Activated T-helper 1 cell treated with anti-CD3 and anti-CD28 coated beads, Interleukin-12 subunit alpha, Interleukin-12 subunit beta, Interleukin-2, Interleukin-4 antibody, amounts not matched to agents 30 ng/mL and 10 ng/mL and 1 ng/mL, durations not matched to agents 14 hours and 24 hours and 36 hours (primary cell): ENCODE measurements at regions not wholly inside any gene's neighbourhood (a gene's known extent, or its start where the extent isn't known, plus 50 kb on each side); places are given as distances from the start of the nearest gene placed in this dataset.

Source experiments
- DNase-seq: peaks from one replicate; pipeline ENCODE4 v3.0.0; 2021; ENCODE audit warnings: low spot score
- H3K27ac Mint-ChIP-seq: one replicate; pipeline ENCODE4 v1.8.0; 2021; ENCODE audit warnings: mild to moderate bottlenecking, mixed read lengths
- H3K27me3 Mint-ChIP-seq: one replicate; pipeline ENCODE4 v1.8.0; 2022; ENCODE audit warnings: mild to moderate bottlenecking, moderate library complexity, mixed read lengths; ENCODE audit not compliant: insufficient read depth
- H3K36me3 Mint-ChIP-seq: one replicate; pipeline ENCODE4 v1.8.0; 2021; ENCODE audit warnings: low read depth, mixed read lengths
- H3K4me1 Mint-ChIP-seq: one replicate; pipeline ENCODE4 v1.8.0; 2021; ENCODE audit warnings: low read depth, mixed read lengths
- H3K4me3 Mint-ChIP-seq: one replicate; pipeline ENCODE4 v1.8.0; 2021; ENCODE audit warnings: mild to moderate bottlenecking, moderate library complexity, mixed read lengths
- H3K9me3 Mint-ChIP-seq: one replicate; pipeline ENCODE4 v1.8.0; 2021; ENCODE audit warnings: mixed read lengths
- intact Hi-C: fragments of 100-400 bp; cut with micrococcal nuclease; formaldehyde crosslinking; loops from one replicate; pipeline ENCODE4 v1.15.1; 2024

DNA sequence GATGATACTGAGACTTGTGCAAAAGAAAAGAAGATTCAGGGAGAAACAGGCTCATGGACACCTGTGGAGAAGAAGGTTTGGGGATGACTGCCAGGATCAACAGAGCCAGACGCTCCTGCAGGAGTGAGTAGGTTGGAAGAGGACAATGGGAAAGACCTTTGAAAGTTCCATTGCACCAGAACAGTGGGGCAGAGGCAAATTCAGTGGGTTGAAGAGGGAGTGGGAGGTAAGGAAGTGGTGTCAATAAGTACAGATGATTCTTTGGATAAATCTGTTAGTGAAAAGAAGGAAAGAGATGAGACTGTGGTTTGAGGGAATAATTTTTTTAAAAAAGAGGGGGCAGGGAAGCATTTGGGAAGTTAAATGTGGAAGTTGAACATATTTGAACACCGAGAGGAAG is 212.8 kb downstream of the SOX9 start:
- H3K36me3 Mint-ChIP-seq, result no peaks in the 10 kb centered on the region
- peaks cover 2% of the 10 kb centered on the region for H3K27me3 Mint-ChIP-seq
- no peak for DNase-seq
- peaks cover 3% of the 10 kb centered on the region for H3K9me3 Mint-ChIP-seq
- no peak overlapping the region for H3K4me3 Mint-ChIP-seq
- H3K4me1 Mint-ChIP-seq, result no peaks in the 10 kb centered on the region
- H3K27ac Mint-ChIP-seq, result no peak overlapping the region
- intact Hi-C loops, result no loop called here

DNA sequence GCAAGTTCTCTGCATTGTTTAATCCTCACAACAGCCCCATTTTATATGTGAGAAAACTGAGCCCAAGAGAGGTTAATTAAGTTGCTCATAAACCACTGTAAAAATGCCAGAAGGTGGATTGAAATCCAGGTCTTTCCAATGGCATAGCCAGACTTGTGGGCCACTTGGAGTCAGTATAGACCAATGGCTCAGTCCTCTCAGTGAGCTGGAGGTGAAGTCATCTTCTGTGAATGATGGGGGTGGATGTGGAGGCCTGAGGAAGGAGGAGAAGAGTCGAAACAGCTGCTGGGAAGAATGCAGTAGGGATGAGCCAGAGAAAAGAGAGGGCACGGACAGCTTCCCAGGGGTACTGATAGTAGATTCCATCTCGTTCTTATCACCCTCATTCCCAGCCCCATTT is 213.4 kb downstream of the SOX9 start:
- Mint-ChIP-seq H3K36me3 (no peaks in the 10 kb centered on the region), H3K27me3 (peaks cover 2% of the 10 kb centered on the region), H3K9me3 (peaks cover 3% of the 10 kb centered on the region), H3K4me3 (no peak overlapping the region), H3K27ac (no peak overlapping the region), H3K4me1 (no peaks in the 10 kb centered on the region)
- no peak for DNase-seq
- intact Hi-C loops, result no loop called here

DNA sequence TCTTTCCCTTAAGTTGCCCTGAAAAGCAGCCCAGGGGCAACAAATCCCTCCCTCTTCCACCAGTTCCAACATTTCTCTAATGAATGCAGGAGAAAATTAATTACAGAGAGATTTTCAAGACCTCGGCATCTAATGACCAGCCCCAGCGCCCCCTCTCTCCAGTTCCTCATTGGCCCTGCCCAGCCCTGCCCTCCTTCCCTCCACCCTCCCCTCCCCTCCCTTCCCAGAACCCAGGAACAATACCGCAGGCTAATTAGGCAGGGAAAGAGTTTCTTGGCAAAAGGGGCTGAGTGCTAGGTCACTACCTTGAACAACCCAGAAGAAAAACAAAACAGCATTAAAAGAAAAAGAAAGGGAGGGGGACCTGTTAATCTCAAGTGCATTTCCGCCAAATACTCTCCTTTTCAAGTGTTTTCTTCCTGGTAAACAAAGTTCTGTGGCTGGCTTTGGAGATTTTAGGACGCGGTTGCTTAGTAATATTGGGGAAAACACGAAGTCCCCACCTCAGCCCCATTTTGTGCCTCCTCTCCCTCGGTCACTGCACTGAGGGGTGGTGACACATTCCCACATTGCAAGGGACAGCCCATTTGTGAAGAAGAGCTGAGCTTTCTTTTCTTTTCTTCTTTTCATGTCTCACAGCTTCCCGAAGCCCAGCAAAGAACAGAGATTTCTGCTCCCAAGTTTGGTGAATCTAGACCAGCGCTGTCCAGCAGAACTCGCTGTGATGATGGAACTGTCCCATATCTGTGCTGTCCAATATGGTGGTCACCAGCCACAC is 215.4 kb downstream of the SOX9 start:
- intact Hi-C loops, result no loop called here

DNA sequence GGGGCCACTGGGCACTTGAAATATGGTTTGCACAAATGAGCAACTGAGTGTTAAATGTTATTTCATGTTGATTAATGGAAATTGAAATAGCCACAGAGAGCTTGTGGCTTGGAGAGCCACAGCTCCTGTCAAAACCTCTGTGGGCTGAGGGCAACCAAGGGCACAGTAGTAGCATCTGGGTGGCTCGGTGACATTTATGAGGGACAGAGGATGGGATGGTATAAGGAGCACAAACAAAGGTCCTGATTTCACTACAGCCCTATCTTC is 215.9 kb downstream of the SOX9 start:
- no peaks in the 10 kb centered on the region for H3K9me3 Mint-ChIP-seq
- no peak overlapping the region for H3K27ac Mint-ChIP-seq
- DNase-seq, result no peak
- intact Hi-C loops, result no loop called here
- no peaks in the 10 kb centered on the region for H3K4me1 Mint-ChIP-seq
- peaks cover 2% of the 10 kb centered on the region for H3K27me3 Mint-ChIP-seq
- H3K36me3 Mint-ChIP-seq, result no peaks in the 10 kb centered on the region
- no peak overlapping the region for H3K4me3 Mint-ChIP-seq

More for the DNA sequence above, 215.4 kb downstream of the SOX9 start:
- no peak overlapping the region for H3K4me3 Mint-ChIP-seq
- peaks cover 2% of the 10 kb centered on the region for H3K9me3 Mint-ChIP-seq
- peaks cover 2% of the 10 kb centered on the region for H3K27me3 Mint-ChIP-seq
- H3K36me3 Mint-ChIP-seq, result no peaks in the 10 kb centered on the region
- H3K27ac Mint-ChIP-seq, result no peak overlapping the region
- H3K4me1 Mint-ChIP-seq, result no peaks in the 10 kb centered on the region
- no peak for DNase-seq

- Mint-ChIP-seq H3K4me1 (no peaks in the 10 kb centered on the region), H3K9me3 (no peaks in the 10 kb centered on the region), H3K27ac (no peak overlapping the region), H3K4me3 (no peak overlapping the region), H3K36me3 (no peaks in the 10 kb centered on the region), H3K27me3 (no peaks in the 10 kb centered on the region)
- DNase-seq, result no peak
- intact Hi-C loops, result no loop called here
These were observed 217.5 kb downstream of the SOX9 start for GRCh38 chr17:72338304-72338703.

- DNase-seq, result no peak
- H3K4me3 Mint-ChIP-seq, result no peak overlapping the region
- intact Hi-C loops, result no loop called here
- H3K4me1 Mint-ChIP-seq, result no peaks in the 10 kb centered on the region
- no peaks in the 10 kb centered on the region for H3K36me3 Mint-ChIP-seq
- no peak overlapping the region for H3K27ac Mint-ChIP-seq
- no peaks in the 10 kb centered on the region for H3K9me3 Mint-ChIP-seq
- no peaks in the 10 kb centered on the region for H3K27me3 Mint-ChIP-seq
These were observed 218.3 kb downstream of the SOX9 start for GRCh38 chr17:72338847-72339790.

- no peak overlapping the region for H3K27ac Mint-ChIP-seq
- no peak for DNase-seq
- H3K36me3 Mint-ChIP-seq, result no peaks in the 10 kb centered on the region
- intact Hi-C loops, result no loop called here
- no peaks in the 10 kb centered on the region for H3K4me1 Mint-ChIP-seq
- no peaks in the 10 kb centered on the region for H3K27me3 Mint-ChIP-seq
- H3K4me3 Mint-ChIP-seq, result no peak overlapping the region
- peaks cover 4% of the 10 kb centered on the region for H3K9me3 Mint-ChIP-seq
These were observed 220.0 kb downstream of the SOX9 start for GRCh38 chr17:72340836-72341235.

- no peak overlapping the region for H3K4me3 Mint-ChIP-seq
- no peak overlapping the region for H3K27ac Mint-ChIP-seq
- H3K27me3 Mint-ChIP-seq, result no peaks in the 10 kb centered on the region
- intact Hi-C loops, result no loop called here
- no peak for DNase-seq
- no peaks in the 10 kb centered on the region for H3K4me1 Mint-ChIP-seq
- H3K9me3 Mint-ChIP-seq, result peaks cover 4% of the 10 kb centered on the region
- H3K36me3 Mint-ChIP-seq, result no peaks in the 10 kb centered on the region
These were observed 221.2 kb downstream of the SOX9 start for GRCh38 chr17:72342061-72342460.

GRCh38 chr17:72342627-72343527 is 222.1 kb downstream of the SOX9 start:
- intact Hi-C loops, result no loop called here
- no peak overlapping the region for H3K4me3 Mint-ChIP-seq
- no peaks in the 10 kb centered on the region for H3K36me3 Mint-ChIP-seq
- no peaks in the 10 kb centered on the region for H3K4me1 Mint-ChIP-seq
- no peak overlapping the region for H3K27ac Mint-ChIP-seq
- no peak for DNase-seq
- peaks cover 4% of the 10 kb centered on the region for H3K9me3 Mint-ChIP-seq
- H3K27me3 Mint-ChIP-seq, result no peaks in the 10 kb centered on the region

DNA sequence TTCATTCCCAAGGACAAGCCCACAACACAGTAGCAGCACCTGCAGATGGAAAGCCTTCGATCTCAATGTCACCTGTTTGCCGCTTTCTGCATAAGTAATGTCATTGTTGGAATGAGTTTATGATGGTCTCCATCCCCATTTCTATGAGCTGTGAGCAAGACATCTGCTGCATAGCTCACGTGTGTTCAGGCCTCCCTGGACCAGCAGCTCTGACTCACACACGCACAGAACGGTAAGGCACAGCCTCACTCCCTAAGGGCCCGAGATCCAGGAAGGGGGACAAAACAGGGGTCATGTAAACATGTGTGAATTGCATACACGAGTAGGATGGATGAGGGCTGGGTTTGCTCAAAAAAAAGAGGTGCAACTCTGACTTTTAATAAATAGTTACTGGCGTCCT is 223.1 kb downstream of the SOX9 start:
- H3K36me3 Mint-ChIP-seq, result no peaks in the 10 kb centered on the region
- intact Hi-C loops, result no loop called here
- no peak overlapping the region for H3K27ac Mint-ChIP-seq
- DNase-seq, result no peak
- no peaks in the 10 kb centered on the region for H3K4me1 Mint-ChIP-seq
- H3K4me3 Mint-ChIP-seq, result no peak overlapping the region
- H3K9me3 Mint-ChIP-seq, result peaks cover 4% of the 10 kb centered on the region
- H3K27me3 Mint-ChIP-seq, result no peaks in the 10 kb centered on the region

- intact Hi-C loops, result no loop called here
- no peaks in the 10 kb centered on the region for H3K36me3 Mint-ChIP-seq
- H3K4me1 Mint-ChIP-seq, result no peaks in the 10 kb centered on the region
These were observed 223.8 kb downstream of the SOX9 start for GRCh38 chr17:72344613-72345012.

DNA sequence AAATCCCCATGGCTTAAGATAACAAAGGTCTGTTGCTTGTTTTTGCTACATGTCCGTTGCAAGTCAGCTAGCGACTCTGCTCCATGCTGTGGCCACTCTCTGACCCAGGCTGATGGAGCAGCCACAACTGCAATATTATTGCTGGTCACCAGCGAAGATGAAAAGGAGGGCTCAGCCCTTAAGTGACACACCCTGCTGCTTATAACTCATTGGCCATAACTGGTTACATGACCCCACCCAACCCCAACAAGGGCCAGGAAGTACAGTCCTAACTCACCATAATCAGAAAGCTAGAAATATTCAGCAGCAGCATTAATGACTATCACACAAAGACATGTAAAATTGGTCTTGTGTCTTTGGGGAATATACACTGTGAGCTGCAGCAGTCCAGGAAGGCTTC is 224.3 kb downstream of the SOX9 start:
- no peak for DNase-seq
- Mint-ChIP-seq H3K27ac (no peak overlapping the region), H3K4me1 (no peaks in the 10 kb centered on the region), H3K36me3 (no peaks in the 10 kb centered on the region), H3K27me3 (no peaks in the 10 kb centered on the region), H3K4me3 (no peak overlapping the region), H3K9me3 (peaks cover 4% of the 10 kb centered on the region)
- intact Hi-C loops, result no loop called here

More at GRCh38 chr17:72344613-72345012, 223.8 kb downstream of the SOX9 start:
- no peak for DNase-seq
- Mint-ChIP-seq H3K4me3 (no peak overlapping the region), H3K27me3 (no peaks in the 10 kb centered on the region), H3K9me3 (peaks cover 4% of the 10 kb centered on the region), H3K27ac (no peak overlapping the region)

- H3K9me3 Mint-ChIP-seq, result peaks cover 4% of the 10 kb centered on the region
- no peaks in the 10 kb centered on the region for H3K27me3 Mint-ChIP-seq
- no peaks in the 10 kb centered on the region for H3K4me1 Mint-ChIP-seq
- H3K36me3 Mint-ChIP-seq, result no peaks in the 10 kb centered on the region
- H3K27ac Mint-ChIP-seq, result no peak overlapping the region
- H3K4me3 Mint-ChIP-seq, result no peak overlapping the region
- no peak for DNase-seq
- intact Hi-C loops, result no loop called here
These were observed 224.7 kb downstream of the SOX9 start for GRCh38 chr17:72345536-72345935.
